ENCODE measurements at regions not wholly inside any gene's neighbourhood (a gene's known extent, or its start where the extent isn't known, plus 50 kb on each side); places are given as distances from the start of the nearest gene placed in this dataset.
A peak's percentile ranks its signal among the peaks of the same experiment; 100 is the strongest.

DNA sequence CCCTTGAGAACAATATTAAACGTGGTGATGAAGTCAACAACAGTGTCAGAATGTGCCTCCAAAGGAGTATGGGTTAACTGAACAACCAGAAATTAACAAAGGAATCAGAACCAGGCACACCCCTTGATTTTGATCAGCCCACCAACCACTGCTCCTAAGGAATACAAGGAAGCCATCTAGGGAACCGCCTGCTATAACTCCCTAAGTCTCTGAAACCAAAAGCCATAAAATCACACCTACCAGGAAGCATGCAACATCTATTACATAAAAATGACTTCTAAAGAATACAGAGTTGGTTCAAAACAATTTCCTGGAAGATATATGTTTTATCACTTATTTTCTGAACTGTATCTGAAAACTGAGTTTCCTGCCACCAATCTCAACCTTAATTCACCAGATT, 360.0 kb downstream of the EPHA4 start:
- TF ChIP-seq, protein P1, sequence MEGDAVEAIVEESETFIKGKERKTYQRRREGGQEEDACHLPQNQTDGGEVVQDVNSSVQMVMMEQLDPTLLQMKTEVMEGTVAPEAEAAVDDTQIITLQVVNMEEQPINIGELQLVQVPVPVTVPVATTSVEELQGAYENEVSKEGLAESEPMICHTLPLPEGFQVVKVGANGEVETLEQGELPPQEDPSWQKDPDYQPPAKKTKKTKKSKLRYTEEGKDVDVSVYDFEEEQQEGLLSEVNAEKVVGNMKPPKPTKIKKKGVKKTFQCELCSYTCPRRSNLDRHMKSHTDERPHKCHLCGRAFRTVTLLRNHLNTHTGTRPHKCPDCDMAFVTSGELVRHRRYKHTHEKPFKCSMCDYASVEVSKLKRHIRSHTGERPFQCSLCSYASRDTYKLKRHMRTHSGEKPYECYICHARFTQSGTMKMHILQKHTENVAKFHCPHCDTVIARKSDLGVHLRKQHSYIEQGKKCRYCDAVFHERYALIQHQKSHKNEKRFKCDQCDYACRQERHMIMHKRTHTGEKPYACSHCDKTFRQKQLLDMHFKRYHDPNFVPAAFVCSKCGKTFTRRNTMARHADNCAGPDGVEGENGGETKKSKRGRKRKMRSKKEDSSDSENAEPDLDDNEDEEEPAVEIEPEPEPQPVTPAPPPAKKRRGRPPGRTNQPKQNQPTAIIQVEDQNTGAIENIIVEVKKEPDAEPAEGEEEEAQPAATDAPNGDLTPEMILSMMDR (IDR thresholded peaks at IDR 0.05), result no peak
- no peak for TF ChIP-seq POLR2AphosphoS5 (IDR thresholded peaks at IDR 0.05; ENCODE audit: insufficient read depth in 1 of 2, low read depth in 1 of 2)
- TF ChIP-seq POLR2A (IDR thresholded peaks at IDR 0.05), result no peak
- intact Hi-C loops (cut with DNase I), result no loop called here
- no peak for DNase-seq (ENCODE audit: extremely low spot score in 2 of 2)
- Histone ChIP-seq H3K4me3 (no peak overlapping the region), H3K36me3 (no peaks in the 10 kb centered on the region), H3K27me3 (no peaks in the 10 kb centered on the region), H3K27ac (no peak overlapping the region), H3K4me1 (no peaks in the 10 kb centered on the region), H3K9me3 (no peaks in the 10 kb centered on the region)

DNA sequence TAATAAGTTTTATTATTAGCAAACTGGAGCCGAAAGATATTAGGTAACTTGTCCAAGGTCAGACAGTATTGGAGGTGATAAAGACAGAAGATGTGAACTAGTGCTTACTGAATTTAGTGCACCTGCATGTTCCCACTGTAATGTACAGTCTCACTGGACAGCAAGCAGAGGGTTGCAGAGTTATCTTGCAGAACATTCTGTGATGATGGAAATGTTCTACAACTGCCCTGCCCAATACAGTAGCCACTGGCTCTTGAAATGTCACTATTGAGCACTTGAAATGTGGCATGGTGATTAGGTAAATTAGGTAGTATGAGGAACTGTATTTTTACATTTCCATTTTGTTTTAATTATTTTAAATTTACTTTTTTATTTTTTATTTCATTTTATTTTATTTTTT, 356.6 kb downstream of the EPHA4 start:
- intact Hi-C loops (cut with DNase I), result no loop called here
- no peaks in the 10 kb centered on the region for H3K27me3 ChIP-seq
- H3K4me1 ChIP-seq, result no peaks in the 10 kb centered on the region
- H3K36me3 ChIP-seq, result no peaks in the 10 kb centered on the region
- no peak overlapping the region for H3K4me3 ChIP-seq
- TF ChIP-seq POLR2AphosphoS5 (IDR thresholded peaks at IDR 0.05; ENCODE audit: insufficient read depth in 1 of 2, low read depth in 1 of 2) (no peak), POLR2A (IDR thresholded peaks at IDR 0.05) (no peak)
- TF ChIP-seq, protein P1 (IDR thresholded peaks at IDR 0.05), result no peak
- DNase-seq (ENCODE audit: extremely low spot score in 2 of 2), result no peak
- H3K27ac ChIP-seq, result no peak overlapping the region
- H3K9me3 ChIP-seq, result no peaks in the 10 kb centered on the region

DNA sequence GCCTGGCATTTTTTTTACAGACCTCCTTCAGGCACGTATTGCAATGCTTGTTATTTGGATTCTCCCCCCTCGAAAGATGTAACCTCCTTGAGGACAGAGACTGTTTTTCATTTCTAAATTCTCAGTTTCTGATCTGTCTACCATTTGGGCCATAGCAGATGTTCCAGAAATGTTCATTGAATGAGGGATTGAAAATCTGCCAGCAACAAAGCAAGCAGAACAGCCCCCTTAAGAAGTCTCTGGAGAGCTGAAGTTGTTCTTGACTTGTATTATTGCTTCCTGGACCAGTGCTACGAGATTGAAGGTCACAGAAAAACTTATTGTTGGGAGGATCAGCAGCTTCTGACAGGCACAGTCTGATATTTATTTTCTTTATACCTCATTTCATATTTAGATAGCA, 355.5 kb downstream of the EPHA4 start:
- TF ChIP-seq POLR2A (IDR thresholded peaks at IDR 0.05), result no peak
- TF ChIP-seq POLR2AphosphoS5 (IDR thresholded peaks at IDR 0.05; ENCODE audit: insufficient read depth in 1 of 2, low read depth in 1 of 2), result no peak
- TF ChIP-seq, protein P1 (IDR thresholded peaks at IDR 0.05), result no peak
- intact Hi-C loops (cut with DNase I), result no loop called here
- DNase-seq (ENCODE audit: extremely low spot score in 2 of 2), result no peak
- no peak overlapping the region for H3K27ac ChIP-seq
- H3K9me3 ChIP-seq, result no peaks in the 10 kb centered on the region
- H3K4me3 ChIP-seq, result no peak overlapping the region
- no peaks in the 10 kb centered on the region for H3K36me3 ChIP-seq
- H3K27me3 ChIP-seq, result no peaks in the 10 kb centered on the region
- H3K4me1 ChIP-seq, result no peaks in the 10 kb centered on the region

DNA sequence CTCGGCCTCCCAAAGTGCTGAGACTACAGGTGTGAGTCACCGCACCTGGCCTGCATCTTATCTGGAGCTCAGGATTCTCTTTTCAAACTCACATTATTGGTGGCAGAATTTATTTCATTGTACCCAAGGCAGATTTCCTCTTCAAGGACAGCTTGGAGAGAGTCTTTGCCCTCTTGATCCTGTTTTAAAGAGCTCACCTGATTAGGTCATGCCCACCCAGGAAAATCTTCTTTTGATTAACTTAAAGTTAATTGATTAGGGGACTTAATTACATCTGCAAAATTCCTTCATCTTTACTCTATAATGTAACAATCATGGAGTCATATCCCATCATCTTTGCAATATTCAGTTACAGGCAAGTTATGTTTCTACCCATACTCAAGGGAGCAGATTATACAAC, 346.4 kb downstream of the EPHA4 start:
- H3K27ac ChIP-seq, result no peak overlapping the region
- intact Hi-C loops (cut with DNase I), result no loop called here
- no peaks in the 10 kb centered on the region for H3K36me3 ChIP-seq
- H3K4me3 ChIP-seq, result no peak overlapping the region
- TF ChIP-seq, protein P1 (IDR thresholded peaks at IDR 0.05), result no peak
- TF ChIP-seq POLR2AphosphoS5 (IDR thresholded peaks at IDR 0.05; ENCODE audit: insufficient read depth in 1 of 2, low read depth in 1 of 2) (no peak), POLR2A (IDR thresholded peaks at IDR 0.05) (no peak)
- DNase-seq (ENCODE audit: extremely low spot score in 2 of 2), result no peak
- no peaks in the 10 kb centered on the region for H3K27me3 ChIP-seq
- no peaks in the 10 kb centered on the region for H3K4me1 ChIP-seq
- H3K9me3 ChIP-seq, result no peaks in the 10 kb centered on the region

DNA sequence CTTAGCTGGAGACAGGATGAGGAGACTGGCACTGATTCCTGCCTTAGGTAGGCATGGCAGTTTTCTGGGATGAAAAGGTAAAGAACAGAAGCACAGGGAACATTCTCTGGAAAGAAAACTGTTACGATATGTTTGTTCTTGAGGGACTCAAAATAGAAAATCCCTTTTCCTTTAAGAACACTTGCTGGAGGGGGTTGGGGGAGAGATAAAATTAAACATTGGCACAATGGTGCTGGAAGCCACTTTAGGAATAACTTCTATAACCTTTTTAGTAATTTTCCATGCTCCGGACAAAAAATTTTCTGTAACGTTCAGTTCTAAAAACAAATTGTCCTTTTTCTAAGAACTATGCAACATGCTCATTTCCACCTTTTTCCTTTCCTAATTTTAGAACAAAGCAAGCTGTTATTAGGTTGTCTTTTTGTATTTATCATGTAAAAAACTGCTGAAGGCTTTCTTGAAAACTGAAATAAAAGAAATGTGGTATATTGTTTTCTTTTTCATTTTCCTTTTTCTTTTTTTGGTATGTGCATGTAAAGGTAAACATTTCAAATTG, 343.8 kb downstream of the EPHA4 start:
- Histone ChIP-seq H3K36me3 (no peaks in the 10 kb centered on the region), H3K4me1 (no peaks in the 10 kb centered on the region), H3K4me3 (no peak overlapping the region), H3K27ac (peak overlapping the region; percentile 4), H3K9me3 (no peaks in the 10 kb centered on the region), H3K27me3 (no peaks in the 10 kb centered on the region)
- DNase-seq (ENCODE audit: extremely low spot score in 2 of 2), result no peak
- TF ChIP-seq POLR2AphosphoS5 (IDR thresholded peaks at IDR 0.05; ENCODE audit: insufficient read depth in 1 of 2, low read depth in 1 of 2), result peak in 1 of 2 donors; percentile 74
- TF ChIP-seq, protein P1 (IDR thresholded peaks at IDR 0.05), result no peak
- no peak for TF ChIP-seq POLR2A (IDR thresholded peaks at IDR 0.05)
- intact Hi-C loops (cut with DNase I), result no loop called here
